ENCODE measurements at regions not wholly inside any gene's neighbourhood (a gene's known extent, or its start where the extent isn't known, plus 50 kb on each side); places are given as distances from the start of the nearest gene placed in this dataset.

DNA sequence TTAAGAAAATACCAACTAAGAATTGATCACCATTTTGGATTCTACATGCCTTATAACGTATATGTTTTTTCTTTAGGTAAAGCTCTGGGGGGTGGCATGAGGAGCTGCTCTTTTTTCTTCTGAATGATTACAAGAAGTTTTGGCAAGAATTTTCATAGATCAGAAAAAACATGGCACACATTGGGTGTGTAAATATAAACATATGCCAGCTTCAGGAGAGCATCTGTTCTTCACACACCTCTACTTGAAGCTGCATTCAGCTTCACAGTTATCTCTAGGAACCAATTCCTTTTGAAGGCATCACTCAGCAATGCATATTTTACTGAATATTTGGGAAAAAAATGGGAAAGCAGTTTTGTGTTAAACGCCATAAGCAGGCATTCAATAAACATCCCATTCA, 122.7 kb upstream of the GHR start:
- no peak overlapping the region for H3K27ac ChIP-seq
- H2AFZ ChIP-seq, result no peak overlapping the region
- H3K79me2 ChIP-seq (ENCODE audit: insufficient read depth), result no peaks in the 10 kb centered on the region
- no peaks in the 10 kb centered on the region for H3K4me1 ChIP-seq (ENCODE audit: insufficient read depth)
- no peak overlapping the region for H3K9ac ChIP-seq
- H3K9me2 ChIP-seq (ENCODE audit: insufficient read depth), result no peaks in the 10 kb centered on the region
- H3K4me3 ChIP-seq, result no peak overlapping the region
- no peaks in the 10 kb centered on the region for H4K20me1 ChIP-seq (ENCODE audit: insufficient read depth)
- no peaks in the 10 kb centered on the region for H3F3A ChIP-seq (ENCODE audit: insufficient read depth)
- no peak overlapping the region for H3K4me2 ChIP-seq (ENCODE audit: unreplicated experiment)
- no peaks in the 10 kb centered on the region for H3K36me3 ChIP-seq (ENCODE audit: low read depth)
- WGBS, 2 experiments (ENCODE audit: low coverage in 1 of 2, low lambda C conversion rate in 2 of 2, missing lambda C conversion rate in 2 of 2), result 79 to 84% methylated on average over 2 of the region's 2 CpGs
- in situ Hi-C loops (cut with MboI), result no loop called here
- TF ChIP-seq EZH2phosphoT487 (IDR thresholded peaks at IDR 0.05; ENCODE audit: insufficient read depth, low read depth), result no peak
- TF ChIP-seq EZH2 (IDR thresholded peaks at IDR 0.05; ENCODE audit: insufficient read depth, poor library complexity, severe bottlenecking), result no peak
- no peaks in the 10 kb centered on the region for H3K27me3 ChIP-seq (replicated peaks; ENCODE audit: insufficient read depth)
- no peaks in the 10 kb centered on the region for H3K9me3 ChIP-seq (ENCODE audit: low read depth)
- DNase-seq, result no peak

DNA sequence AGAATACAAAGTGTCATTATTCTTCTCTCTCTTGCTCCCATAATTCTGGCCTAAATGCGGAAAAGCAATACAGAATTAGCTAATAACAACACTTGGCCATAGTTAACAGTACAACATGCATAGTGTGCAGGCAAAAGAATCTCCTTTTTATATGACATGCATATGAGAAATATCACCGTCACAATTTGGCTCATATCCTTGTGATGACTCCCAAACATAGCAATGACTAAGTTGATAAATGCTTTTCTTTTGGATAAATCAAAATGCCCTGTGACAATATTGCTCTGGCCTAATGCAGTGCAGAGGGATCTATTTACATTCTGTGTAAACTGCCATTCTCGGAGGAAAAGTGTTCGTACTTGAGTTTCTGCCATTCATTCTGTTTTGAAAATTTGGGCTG, 121.9 kb upstream of the GHR start:
- H3K36me3 ChIP-seq (ENCODE audit: low read depth), result no peaks in the 10 kb centered on the region
- H3K79me2 ChIP-seq (ENCODE audit: insufficient read depth), result no peaks in the 10 kb centered on the region
- no peaks in the 10 kb centered on the region for H3K27me3 ChIP-seq (replicated peaks; ENCODE audit: insufficient read depth)
- H3K9ac ChIP-seq, result no peak overlapping the region
- WGBS, 2 experiments (ENCODE audit: low coverage in 1 of 2, low lambda C conversion rate in 2 of 2, missing lambda C conversion rate in 2 of 2), result 34 to 38% methylated on average over 4 of the region's 4 CpGs
- H3K27ac ChIP-seq, result no peak overlapping the region
- H3K9me3 ChIP-seq (ENCODE audit: low read depth), result no peaks in the 10 kb centered on the region
- no peak overlapping the region for H3K4me3 ChIP-seq
- peak; percentile 49 for DNase-seq
- no peak for TF ChIP-seq EZH2phosphoT487 (IDR thresholded peaks at IDR 0.05; ENCODE audit: insufficient read depth, low read depth)
- no peak for TF ChIP-seq EZH2 (IDR thresholded peaks at IDR 0.05; ENCODE audit: insufficient read depth, poor library complexity, severe bottlenecking)
- H3K4me1 ChIP-seq (ENCODE audit: insufficient read depth), result no peaks in the 10 kb centered on the region
- in situ Hi-C loops (cut with MboI), result no loop called here
- no peak overlapping the region for H2AFZ ChIP-seq
- H4K20me1 ChIP-seq (ENCODE audit: insufficient read depth), result no peaks in the 10 kb centered on the region
- no peaks in the 10 kb centered on the region for H3F3A ChIP-seq (ENCODE audit: insufficient read depth)
- no peak overlapping the region for H3K4me2 ChIP-seq (ENCODE audit: unreplicated experiment)
- H3K9me2 ChIP-seq (ENCODE audit: insufficient read depth), result no peaks in the 10 kb centered on the region

DNA sequence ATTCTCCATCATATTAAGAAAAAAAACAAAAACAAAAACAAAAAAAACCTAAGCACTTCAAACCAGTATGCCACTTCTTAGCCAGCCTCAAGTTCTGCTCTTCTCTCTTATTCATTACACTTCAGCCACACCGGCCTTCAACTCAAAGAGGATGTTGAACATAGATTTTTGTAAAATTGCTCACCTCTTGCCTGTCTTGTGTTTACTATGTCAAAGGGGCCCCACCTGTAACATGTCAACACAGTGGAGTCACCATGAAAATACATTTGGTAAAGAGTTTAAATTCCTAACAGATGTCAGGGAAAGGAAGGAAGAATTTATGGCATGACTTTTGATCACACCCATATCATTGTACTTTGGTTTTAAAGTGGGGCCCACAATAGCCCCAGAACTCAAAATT, 121.1 kb upstream of the GHR start:
- no peaks in the 10 kb centered on the region for H4K20me1 ChIP-seq (ENCODE audit: insufficient read depth)
- H2AFZ ChIP-seq, result no peak overlapping the region
- H3K27ac ChIP-seq, result no peak overlapping the region
- H3K27me3 ChIP-seq (replicated peaks; ENCODE audit: insufficient read depth), result no peaks in the 10 kb centered on the region
- no peaks in the 10 kb centered on the region for H3K9me3 ChIP-seq (ENCODE audit: low read depth)
- no peak overlapping the region for H3K9ac ChIP-seq
- H3K36me3 ChIP-seq (ENCODE audit: low read depth), result no peaks in the 10 kb centered on the region
- no peaks in the 10 kb centered on the region for H3K4me1 ChIP-seq (ENCODE audit: insufficient read depth)
- H3K4me3 ChIP-seq, result no peak overlapping the region
- no peaks in the 10 kb centered on the region for H3F3A ChIP-seq (ENCODE audit: insufficient read depth)
- 29 to 45% methylated on average over 1 of the region's 1 CpG for WGBS, 2 experiments (ENCODE audit: low coverage in 1 of 2, low lambda C conversion rate in 2 of 2, missing lambda C conversion rate in 2 of 2)
- no peak for DNase-seq
- TF ChIP-seq EZH2 (IDR thresholded peaks at IDR 0.05; ENCODE audit: insufficient read depth, poor library complexity, severe bottlenecking) (no peak), EZH2phosphoT487 (IDR thresholded peaks at IDR 0.05; ENCODE audit: insufficient read depth, low read depth) (no peak)
- no peaks in the 10 kb centered on the region for H3K79me2 ChIP-seq (ENCODE audit: insufficient read depth)
- H3K9me2 ChIP-seq (ENCODE audit: insufficient read depth), result no peaks in the 10 kb centered on the region
- in situ Hi-C loops (cut with MboI), result no loop called here
- no peak overlapping the region for H3K4me2 ChIP-seq (ENCODE audit: unreplicated experiment)

DNA sequence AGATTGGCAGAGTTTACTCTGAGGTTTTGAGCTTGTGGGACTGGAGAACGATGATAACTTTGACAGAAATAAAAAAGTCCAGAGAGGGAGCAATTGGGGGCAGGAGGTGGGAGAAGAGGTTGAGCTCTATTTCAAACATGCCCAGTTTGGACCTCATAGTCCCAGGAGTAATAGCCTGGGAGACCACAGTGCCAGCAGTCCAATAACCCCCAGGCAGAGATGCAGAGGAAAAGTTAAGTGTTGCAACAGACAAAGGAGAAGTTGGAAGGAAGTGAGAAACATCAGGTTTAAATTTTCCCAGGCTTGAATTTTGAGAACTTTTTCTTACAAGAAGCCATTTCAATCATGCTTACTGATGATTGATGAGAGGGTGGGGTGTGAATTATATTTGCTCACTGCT, 117.0 kb upstream of the GHR start:
- no peaks in the 10 kb centered on the region for H3K79me2 ChIP-seq (ENCODE audit: insufficient read depth)
- WGBS, 2 experiments (ENCODE audit: low coverage in 1 of 2, low lambda C conversion rate in 2 of 2, missing lambda C conversion rate in 2 of 2), result 0 to 13% methylated on average over 1 of the region's 1 CpG
- no peaks in the 10 kb centered on the region for H3F3A ChIP-seq (ENCODE audit: insufficient read depth)
- no peak overlapping the region for H3K27ac ChIP-seq
- H2AFZ ChIP-seq, result no peak overlapping the region
- no peaks in the 10 kb centered on the region for H3K9me3 ChIP-seq (ENCODE audit: low read depth)
- H3K9ac ChIP-seq, result no peak overlapping the region
- TF ChIP-seq EZH2 (IDR thresholded peaks at IDR 0.05; ENCODE audit: insufficient read depth, poor library complexity, severe bottlenecking), result no peak
- TF ChIP-seq EZH2phosphoT487 (IDR thresholded peaks at IDR 0.05; ENCODE audit: insufficient read depth, low read depth), result no peak
- no peak overlapping the region for H3K4me3 ChIP-seq
- no peak for DNase-seq
- no peaks in the 10 kb centered on the region for H3K36me3 ChIP-seq (ENCODE audit: low read depth)
- in situ Hi-C loops (cut with MboI), result no loop called here
- H3K9me2 ChIP-seq (ENCODE audit: insufficient read depth), result no peaks in the 10 kb centered on the region
- no peaks in the 10 kb centered on the region for H4K20me1 ChIP-seq (ENCODE audit: insufficient read depth)
- H3K4me1 ChIP-seq (ENCODE audit: insufficient read depth), result no peaks in the 10 kb centered on the region
- no peak overlapping the region for H3K4me2 ChIP-seq (ENCODE audit: unreplicated experiment)
- no peaks in the 10 kb centered on the region for H3K27me3 ChIP-seq (replicated peaks; ENCODE audit: insufficient read depth)

DNA sequence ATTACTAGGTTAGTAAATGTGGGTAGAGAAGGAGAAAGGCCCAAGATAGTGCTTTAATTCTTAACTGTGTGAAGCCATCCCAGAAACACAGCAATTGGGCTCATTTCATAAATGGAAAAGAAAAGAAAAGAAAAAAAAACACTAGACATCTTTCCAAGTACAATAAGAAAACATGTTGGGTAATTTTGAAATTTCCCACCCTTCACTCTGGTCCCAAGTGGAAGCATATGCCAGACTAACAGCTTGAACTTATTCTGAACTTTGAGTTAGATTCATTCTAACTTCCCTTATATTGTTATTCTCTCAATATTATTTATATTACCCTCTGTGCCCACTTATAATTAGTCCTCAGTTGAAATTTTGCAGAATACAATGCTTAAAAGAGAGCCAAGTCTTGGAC, 113.4 kb upstream of the GHR start:
- Histone ChIP-seq H3K27me3 (replicated peaks; ENCODE audit: insufficient read depth) (no peaks in the 10 kb centered on the region), H4K20me1 (ENCODE audit: insufficient read depth) (no peaks in the 10 kb centered on the region), H3K4me1 (ENCODE audit: insufficient read depth) (no peaks in the 10 kb centered on the region), H2AFZ (no peak overlapping the region), H3K9ac (no peak overlapping the region), H3F3A (ENCODE audit: insufficient read depth) (no peaks in the 10 kb centered on the region), H3K79me2 (ENCODE audit: insufficient read depth) (no peaks in the 10 kb centered on the region), H3K27ac (no peak overlapping the region), H3K9me3 (ENCODE audit: low read depth) (no peaks in the 10 kb centered on the region), H3K4me2 (ENCODE audit: unreplicated experiment) (no peak overlapping the region), H3K9me2 (ENCODE audit: insufficient read depth) (no peaks in the 10 kb centered on the region), H3K4me3 (no peak overlapping the region), H3K36me3 (ENCODE audit: low read depth) (no peaks in the 10 kb centered on the region)
- in situ Hi-C loops (cut with MboI), result no loop called here
- no peak for DNase-seq
- TF ChIP-seq EZH2phosphoT487 (IDR thresholded peaks at IDR 0.05; ENCODE audit: insufficient read depth, low read depth) (no peak), EZH2 (IDR thresholded peaks at IDR 0.05; ENCODE audit: insufficient read depth, poor library complexity, severe bottlenecking) (no peak)

All from GM23248 (cell line).